ENCODE measurements at regions not wholly inside any gene's neighbourhood (a gene's known extent, or its start where the extent isn't known, plus 50 kb on each side); places are given as distances from the start of the nearest gene placed in this dataset.
"Not testable (repeated sequence)": the region's sequence is repeated elsewhere in the genome, so short reads cannot be mapped to it uniquely, and the experiment has no call there.

DNA sequence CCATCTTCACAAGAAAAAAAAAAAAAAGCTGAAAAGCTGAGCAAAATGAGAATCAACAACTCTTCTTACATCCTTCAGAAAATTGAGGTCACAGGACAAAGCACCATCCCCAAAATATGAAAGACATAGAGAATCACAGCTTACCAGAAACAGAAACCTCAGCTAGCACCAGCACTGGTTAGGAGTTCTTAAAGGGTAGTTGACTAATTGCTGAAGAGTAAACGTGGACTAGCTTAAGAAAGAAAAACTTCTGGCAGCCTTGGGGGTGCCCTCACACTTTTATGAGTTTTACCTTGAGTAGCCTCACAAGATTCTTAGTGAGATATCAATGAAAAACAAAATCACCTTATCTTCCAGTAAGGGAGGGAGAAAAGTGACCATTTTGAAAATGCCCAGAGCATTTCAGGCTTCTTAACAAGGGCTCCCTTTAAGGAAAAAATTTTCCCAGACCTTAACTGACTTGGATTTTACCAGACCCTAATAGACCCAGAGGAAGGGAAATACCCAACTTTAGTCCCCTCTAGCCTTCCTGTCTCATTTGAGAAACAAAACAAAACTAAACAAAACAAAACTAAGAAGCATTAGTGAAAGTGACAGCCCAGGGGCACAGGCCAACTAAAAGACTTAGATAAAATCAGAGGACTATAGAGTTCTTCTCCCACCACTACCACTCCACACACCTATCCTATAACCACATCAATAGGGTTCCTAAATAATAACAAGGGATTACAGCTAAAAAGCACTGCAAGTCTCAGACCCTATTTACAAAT, 888.6 kb downstream of the DIAPH3 start:
- DNase-seq: no peak

DNA sequence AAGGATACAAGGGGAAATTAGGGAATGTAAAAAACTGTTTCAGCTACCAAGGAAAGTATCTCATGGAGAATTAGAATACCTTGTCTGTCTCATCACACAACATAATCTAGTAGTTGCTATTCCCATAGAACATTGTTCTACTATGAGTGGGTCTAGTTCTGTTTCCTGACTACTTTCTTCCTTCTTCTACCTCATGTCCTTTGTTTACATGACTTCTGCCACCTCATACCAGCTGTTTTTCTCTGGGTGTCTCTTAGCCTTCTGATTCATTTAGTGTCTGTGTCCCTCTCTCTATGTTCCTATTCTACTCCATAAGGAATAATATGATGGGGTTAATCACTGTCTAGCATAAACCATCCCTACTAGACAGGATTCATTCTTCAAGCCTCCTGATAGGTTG, 887.3 kb downstream of the DIAPH3 start:
- DNase-seq: no peak

DNA sequence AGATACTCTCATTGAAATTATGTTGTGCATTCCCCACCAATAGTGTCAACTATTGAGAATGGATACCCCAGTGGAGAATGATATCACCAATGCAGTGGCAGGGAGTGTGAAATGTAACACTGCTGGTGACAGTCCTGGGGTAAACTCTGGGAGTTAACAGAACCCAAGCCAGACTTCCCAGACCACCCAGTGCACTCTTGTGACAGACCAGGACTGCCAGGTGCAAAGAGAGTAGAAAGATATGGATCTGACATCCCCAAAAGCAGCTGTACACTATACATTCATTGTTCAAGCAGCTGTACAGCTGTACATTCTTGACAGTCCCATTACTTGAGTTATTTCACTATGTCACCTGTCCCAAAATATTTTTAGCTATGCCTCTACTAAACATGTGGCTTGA, 886.6 kb downstream of the DIAPH3 start:
- DNase-seq: no peak

DNA sequence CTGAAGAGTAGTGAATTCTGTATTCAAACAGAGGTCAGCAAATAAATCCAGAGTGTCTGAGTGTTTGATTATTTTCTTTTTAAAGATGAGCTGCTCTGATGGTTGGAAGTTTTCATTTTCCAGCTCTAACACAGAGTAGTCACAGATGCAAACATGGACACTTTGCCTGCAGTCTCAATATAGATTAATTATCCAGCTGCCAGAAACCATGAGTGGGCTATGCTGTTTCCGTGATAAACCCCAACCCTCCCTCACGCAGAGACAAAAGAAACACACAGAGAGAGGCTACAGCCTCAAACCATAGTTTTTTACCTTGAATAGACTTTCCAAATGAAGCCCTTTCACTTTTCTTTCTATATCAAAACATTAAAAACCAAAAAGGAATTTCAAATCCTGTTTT, 884.7 kb downstream of the DIAPH3 start:
- DNase-seq: no peak

DNA sequence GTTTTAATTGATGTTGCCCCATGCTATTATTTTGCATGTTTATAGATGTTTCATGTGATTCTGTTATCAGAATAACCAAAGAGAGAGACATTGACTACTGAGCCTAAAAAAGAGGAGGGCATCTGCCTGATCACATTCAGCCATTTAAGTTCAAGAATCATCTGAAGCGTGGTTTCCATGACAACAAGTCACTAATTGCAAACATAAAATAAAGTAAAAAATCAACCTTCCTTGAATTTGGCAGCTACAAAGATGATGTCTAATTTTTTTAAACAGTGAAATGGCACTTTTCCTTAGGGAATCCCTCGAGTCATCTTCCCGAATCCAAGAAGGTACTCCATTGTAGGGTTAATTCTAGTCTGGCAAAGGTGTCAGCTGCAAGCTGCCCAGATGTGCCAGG, 884.2 kb downstream of the DIAPH3 start:
- no peak for DNase-seq

DNA sequence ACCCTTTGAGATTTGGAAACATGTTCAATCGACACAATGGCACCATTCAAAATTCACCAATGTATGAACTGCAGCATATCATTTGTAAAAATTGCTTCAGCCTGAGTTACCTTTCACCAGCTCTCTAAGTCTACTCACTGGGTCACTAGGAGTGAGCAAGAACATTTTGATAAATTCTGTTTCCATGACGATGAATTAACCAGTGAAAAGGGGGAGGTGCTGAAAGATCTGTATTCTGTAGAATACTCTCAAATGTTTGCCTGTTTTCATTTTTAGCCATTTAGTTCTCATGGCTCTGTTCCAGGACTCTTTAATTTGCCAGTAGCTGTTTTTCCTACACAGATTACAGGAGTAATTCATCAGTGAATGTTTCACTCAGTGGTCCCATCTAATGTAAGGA, 883.4 kb downstream of the DIAPH3 start:
- peak; percentile 44 for DNase-seq

DNA sequence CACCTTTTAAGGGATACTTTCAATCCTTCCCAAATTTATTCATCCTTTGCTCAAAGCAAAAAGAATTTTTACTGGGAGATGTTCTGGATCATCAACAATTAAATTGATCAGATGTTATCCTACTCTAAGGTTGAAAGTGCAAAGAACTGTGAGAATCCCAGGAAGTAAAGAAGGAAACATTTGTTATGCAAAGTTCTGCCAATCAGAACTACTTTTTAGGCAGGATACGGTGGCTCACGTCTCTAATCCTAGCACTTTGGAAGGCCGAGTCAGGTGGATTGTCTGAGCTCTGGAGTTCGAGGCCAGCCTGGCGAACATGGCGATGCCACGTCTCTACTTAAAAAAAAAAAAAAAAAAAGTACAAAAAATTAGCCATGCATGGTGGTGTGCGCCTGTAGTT, 882.3 kb downstream of the DIAPH3 start:
- no peak for DNase-seq

DNA sequence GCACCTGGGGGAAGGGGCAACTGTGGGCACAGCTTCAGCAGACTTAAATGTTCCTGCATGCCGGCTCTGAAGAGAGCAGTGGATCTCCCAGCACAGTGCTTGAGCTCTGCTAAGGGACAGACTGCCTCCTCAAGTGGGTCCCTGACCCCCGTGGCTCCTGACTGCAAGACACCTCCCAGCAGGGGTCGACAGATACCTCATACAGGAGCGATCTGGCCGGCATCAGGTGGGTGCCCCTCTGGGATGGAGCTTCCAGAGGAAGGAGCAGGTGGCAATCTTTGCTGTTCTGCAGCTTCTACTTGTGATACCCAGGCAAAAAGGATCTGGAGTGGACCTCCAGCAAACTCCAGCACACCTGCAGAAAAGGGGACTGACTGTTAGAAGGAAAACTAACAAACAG, 871.5 kb downstream of the DIAPH3 start:
- not testable (repeated sequence) for DNase-seq

DNA sequence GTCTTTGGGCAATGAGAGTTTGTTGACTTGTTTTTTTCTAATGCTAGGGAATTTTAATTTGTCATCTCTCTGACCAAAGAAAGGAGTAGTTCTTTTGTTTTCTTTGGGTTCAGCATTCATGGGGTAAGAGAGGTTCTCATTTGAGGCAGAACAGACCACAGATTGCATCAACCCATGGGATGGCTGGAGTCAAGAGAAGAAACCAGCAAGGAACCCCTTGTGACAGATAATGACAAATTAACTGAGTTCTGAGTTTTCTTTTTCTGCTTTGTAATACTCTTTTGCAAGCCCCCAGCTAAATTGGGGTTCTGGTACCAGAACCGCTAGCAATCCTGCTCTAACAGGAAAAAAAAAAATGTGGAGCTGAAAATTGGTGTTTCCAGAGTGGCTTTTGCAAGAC, 864.1 kb downstream of the DIAPH3 start:
- no peak for DNase-seq

DNA sequence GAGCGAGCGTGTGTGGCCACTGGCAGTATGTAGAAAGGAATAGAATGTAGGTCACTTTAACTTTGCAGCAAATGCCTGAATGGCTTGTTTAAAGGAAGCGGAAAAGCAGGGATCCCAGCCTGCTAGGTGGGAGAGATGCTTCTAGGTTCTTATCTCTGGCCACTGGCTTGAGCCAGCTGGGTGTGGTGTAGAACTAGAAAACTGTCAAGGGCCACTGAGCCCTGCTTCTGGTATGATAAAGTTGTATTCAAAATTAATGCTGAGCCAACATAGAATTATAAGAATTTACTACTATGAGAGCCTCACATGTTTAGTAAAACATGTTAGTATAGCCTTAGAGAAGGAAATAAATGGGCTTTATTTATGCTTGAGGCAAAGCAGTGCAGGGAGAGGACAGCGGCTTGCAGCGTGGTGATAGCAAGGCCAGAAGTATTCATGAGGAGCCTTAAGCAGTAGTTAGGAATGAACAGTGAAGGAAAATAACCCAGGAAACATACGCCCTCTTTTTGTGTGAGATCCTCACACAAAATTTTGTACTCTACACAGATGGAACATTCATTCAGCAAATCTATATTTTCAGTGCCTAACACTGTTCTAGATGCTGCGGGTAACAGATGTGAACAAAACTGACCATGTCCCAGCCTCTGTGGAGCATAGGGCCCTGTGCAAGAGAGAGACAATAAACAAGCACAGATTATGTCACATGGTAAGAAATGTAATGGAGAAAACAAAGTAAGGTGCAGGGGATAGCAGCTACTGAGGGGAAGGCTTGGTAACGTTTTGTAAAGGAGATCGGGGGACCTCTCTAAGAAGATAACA, 863.2 kb downstream of the DIAPH3 start:
- DNase-seq: no peak

DNA sequence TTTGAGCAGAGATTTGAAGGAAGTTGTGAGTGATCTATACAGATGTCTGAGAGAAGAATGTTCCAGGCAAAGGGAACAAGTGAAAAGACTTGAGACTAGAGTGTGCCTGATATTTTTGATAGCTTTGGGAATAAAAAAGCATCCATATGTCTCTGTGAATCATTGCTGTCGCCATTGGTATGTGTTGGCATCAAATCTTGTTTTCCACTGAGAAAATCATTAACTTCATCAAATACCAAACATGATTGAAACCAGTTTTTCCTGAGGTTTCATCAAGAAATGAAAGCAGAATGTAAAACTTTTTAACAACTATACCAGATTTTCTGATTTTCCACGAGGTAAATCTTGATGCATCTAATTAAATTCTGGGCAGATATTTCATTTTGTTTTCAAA, 862.6 kb downstream of the DIAPH3 start:
- no peak for DNase-seq

DNA sequence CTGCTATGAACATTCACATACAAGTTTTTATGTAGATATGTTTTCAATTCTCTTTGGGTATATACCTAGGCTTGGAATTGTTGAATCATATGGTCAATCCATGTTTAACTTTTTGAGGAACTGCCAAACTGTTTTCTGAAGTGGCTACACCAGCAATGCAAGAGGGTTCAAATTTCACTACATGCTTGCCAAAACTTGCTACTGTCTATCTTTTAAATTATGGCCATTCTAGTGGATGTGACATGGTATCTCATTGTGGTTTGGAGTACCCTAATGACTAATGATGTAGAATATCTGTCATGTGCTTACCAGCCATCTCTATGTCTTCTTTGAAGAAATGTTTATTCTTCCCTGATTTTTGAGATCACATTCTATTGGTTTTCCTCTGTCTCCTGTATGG, 860.3 kb downstream of the DIAPH3 start:
- DNase-seq: peak; percentile 35

DNA sequence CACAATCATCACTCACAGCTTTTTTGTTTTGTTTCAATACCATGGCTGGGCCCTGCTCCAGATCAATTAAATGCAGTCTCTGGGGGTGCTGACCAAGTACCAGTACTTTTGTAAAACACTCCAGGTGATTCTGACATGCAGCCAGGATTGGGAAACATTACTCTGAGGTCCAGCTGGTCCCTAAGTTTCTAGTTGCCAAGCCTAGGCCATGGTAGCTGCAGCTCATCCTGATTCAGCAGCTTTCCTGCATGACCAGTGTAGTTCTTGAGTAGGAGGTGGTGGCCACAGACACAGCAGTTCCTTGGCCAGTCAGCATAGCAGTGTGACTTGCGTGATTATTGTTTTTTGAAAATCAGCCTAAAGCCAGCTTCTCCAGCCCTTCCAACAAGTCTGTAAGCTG, 859.1 kb downstream of the DIAPH3 start:
- no peak for DNase-seq

DNA sequence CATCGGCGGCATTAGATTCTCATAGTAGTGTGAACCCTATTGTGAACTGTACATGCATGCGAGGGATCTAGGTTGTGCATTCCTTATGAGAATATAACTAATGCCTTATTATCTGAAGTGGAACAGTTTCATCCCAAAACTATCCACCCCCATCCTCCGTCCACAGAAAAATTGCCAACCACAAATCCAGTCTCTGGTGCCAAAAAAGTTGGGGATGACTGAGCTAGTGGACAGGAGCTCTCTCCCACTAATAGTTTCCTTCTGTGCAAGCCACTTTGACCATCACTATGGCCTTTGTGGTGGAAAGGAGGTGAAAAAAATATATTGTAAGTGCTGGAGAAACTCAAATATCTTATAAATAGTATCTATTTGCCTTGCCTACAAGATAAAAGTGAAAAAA, 857.8 kb downstream of the DIAPH3 start:
- no peak for DNase-seq

DNA sequence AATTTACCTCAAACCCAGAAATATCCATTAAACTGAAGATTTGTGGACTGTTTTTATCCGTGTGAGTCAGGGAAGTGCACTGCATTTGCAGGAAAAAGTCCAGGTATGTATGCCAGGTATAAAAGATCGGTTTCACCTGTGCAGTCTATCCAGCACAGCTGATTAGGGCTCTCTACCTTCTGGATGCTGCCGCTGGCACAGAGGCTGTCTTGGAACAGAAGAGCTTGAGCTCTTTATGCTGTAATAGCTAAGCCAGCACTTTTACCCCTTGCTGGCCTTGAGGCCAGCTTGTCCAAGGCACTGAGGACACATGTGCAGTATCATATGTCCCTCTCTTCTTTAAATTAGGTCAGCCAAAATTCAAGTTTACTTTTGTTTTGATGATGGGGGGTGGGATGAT, 851.0 kb downstream of the DIAPH3 start:
- no peak for DNase-seq

DNA sequence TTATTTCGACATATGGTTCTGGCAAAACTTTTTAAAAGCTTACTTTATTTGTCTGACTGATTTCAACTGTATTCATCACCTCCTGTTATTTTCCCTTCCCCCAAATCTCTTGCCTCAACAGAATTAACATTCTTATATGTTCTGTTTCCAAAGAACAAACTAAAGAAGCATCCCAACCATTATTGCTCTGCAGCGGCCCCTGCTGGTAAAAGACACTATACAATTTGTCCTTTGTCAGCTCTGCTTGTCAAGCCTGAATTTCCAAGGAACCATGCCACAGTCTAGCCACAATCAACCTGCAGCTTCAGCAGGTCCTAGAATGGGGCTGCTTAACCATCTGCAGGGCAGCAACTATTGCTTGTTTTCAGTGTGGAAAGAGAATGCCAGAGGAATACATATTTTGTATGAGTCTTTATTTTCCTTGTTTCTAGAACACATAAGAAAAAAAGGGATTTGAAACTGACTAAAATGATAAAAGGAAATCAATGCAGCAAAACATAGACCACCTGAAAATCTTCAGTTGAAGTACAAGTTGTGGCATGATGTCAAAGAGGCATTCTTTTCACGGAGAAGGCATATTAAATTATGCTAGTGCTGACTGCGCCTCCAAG, 845.3 kb downstream of the DIAPH3 start:
- peak; percentile 81 for DNase-seq

DNA sequence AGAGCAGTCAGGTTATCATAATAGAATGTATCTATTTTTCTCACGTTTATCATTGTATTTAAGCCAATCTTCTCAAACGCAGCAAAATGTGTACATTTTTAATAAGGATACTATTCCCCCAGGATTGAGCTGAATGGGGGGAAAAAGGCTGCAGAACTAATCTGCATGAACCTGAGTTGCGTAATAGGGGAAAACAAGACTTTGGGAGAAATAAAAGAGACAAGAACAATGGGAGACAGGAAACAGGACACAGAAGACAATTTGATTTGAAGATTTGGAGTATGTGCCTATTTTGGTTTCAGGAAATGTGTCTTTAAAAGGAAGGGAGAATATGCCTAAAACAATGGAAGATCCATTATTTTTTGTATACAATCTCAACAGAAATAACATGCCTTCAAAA, 844.5 kb downstream of the DIAPH3 start:
- no peak for DNase-seq

DNA sequence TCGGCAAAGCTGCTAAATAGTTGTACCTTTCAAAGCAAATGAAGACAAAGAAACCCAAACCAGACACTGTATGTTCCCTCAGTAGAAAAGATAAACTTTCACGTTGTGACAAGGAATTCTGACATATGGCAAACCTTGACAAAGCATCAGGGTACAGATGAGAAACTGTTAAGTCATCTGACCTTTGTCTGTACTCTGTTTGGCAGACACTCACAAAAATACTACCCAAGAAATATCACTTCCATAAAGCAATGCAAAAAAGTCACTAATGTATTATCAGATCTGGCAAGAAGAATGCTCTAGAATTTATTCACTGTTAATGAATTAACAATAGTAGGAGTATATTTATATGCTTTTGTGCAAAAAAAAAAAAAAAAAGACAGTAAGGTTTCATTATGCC, 843.7 kb downstream of the DIAPH3 start:
- no peak for DNase-seq

DNA sequence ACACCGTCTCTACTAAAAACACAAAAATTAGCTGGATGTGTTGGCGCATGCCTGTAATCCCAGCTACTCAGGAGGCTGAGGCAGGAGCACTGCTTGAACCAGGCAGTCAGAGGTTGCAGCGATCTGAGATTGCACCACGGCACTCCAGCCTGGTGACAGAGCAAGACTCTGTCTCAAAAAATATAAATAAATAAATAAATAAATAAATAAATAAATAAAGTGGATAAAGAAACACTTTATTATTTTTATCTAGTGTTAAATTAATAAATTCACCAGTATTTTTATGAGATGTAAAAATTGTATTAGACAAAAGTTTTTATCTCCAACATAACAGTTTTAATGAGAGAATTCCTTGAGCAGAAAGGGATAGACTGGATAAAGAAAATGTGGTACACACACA, 839.3 kb downstream of the DIAPH3 start:
- DNase-seq: not testable (repeated sequence)

DNA sequence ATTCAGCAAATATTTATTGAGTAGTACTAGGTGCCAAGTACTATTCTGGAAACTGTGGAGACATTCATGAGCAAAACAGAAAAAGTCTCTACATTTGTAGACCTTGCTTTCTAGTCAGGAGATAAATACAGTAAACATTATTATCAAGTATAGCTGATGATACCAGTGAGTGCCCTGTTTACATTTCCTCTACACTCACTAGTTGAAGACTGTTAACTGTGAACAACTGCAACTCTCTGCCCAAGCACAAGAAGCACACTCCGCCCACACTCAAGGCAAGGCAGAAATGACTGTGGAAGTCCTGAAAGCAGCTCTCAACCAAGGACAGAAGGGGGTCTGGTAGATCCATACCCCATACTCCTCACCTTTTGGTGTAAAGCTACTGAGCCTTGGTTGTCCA, 837.0 kb downstream of the DIAPH3 start:
- DNase-seq: no peak

DNA sequence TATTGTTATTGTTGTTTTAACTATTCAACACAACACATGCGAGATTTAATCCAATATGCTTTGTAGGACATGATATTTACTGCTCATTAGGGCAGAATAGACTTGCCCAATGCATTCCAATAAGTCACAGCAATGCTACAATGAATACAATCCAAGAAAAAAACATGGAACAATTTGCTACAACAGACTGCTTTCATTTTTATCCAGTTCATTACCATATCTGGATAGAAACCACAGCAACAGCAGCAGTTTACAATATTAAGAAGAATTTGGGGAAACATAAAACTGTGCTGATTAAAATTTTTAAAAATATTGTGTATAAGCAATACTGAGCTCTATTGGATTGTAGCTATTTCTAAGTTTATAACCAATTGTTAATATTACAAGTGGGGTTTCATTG, 833.0 kb downstream of the DIAPH3 start:
- DNase-seq: no peak

DNA sequence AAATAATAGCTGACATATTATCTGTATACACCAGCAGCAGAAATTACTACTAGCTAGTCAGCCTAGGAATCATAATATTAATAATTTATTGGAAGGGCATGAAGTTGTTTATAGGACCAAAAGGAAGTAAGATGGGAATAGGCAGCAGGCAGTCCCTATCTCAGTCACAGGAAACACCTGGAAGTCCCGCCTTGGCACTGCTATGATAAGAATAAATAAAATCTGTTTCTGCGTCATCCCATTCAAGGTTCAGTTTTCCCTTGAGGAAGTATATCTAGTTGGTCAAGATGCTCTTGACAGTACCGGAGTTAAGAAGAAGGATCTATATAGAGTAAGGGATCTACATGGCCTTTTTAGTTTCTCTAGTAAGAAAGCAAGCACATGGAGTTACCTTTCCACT, 830.8 kb downstream of the DIAPH3 start:
- DNase-seq: no peak

DNA sequence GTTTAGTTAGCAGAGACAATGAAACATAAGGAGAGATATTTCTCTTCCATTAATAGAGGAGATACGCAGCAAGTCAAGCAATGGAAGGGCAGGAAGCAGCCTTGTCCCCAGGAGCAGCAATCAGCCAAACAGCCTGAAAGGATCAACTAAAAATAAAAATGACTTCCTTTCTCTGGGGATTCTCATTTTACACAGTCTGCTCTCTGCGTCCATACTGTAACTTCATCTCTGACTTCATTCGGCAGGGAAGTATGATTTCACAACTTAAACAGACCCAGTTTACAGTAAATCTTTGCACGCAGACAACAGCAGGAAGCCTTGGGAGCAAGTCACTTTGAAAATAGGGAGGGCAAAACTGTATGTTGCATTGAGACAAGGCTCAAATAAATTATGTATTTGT, 826.7 kb downstream of the DIAPH3 start:
- DNase-seq: no peak

DNA sequence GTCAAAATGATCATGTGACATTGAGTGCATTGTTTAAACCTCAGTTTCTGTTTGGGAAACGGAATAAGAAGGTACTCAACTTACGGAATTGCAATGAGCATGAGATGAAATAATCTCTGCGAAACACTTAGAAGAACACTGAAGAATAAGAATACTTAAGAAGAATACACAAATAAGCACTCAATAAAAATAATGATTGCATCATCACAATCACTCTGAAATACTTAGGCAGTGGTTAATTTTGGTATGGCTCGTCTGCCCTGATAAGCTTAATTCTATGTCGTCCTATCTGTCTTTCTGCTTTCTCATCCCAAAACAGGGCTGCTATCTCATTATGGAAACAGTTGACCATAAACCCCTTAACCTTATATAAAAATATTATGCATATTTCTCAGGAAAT, 823.6 kb downstream of the DIAPH3 start:
- DNase-seq: no peak
